ENCODE measurements at regions not wholly inside any gene's neighbourhood (a gene's known extent, or its start where the extent isn't known, plus 50 kb on each side); places are given as distances from the start of the nearest gene placed in this dataset.
"Not testable (repeated sequence)": the region's sequence is repeated elsewhere in the genome, so short reads cannot be mapped to it uniquely, and the experiment has no call there.

DNA sequence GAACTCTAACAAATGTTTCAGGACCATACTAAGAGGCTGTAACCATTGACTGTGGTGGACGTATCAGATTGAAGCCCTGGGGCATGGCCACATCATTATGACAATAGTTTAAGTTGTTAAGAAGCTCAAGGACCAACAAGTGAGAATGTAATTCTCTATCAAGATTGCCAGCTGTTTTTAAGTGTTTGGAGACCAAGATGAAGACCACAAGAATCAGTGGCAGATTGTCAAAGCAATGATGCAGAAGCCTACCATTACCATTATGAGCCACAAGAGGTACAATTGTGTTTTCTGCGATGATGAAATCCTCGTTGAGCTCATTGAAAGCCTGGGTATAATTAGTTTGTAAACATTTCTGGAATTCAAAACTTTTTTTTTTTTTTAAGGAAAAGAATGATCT lies 261.1 kb upstream of the ZEB2 start:
- DNase-seq (ENCODE audit: low read depth in 2 of 2): no peak

DNA sequence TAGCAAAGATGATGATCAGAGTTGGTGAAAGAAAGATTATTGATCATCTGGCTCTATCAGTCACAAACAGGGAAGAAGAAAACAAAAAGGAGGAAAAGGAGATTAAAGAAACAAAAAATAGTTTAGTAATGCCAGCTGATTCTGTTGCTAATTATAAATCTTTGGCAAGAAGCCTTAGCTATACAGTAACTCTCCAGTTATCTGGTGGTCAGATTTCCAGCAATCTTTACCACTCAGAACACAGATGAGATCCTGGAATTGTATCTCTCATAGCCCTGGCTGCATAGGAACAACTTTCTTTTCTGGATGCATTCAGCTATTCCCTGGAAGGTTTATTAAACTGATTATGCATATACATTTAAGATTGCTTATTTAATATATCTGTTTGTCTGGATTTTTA lies 256.8 kb upstream of the ZEB2 start:
- no peak for DNase-seq (ENCODE audit: low read depth in 2 of 2)

DNA sequence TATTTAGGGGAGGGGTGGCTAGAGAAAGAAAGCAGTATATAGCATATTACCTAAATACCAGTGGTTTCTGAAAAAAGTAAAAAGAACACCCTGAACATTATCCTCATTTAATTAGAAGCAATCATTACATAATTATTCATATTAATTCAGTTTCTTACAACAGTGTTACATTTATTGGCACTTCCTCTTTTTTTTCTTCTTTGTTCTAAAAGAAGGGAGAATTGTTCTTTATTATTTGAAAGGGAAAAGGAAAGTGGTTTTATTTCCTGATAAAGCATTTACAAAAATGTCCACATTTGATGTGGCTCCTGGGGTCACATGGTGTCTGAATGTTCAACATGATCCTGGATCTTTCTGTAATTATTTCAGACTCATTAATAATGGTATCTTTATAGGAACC lies 254.9 kb upstream of the ZEB2 start:
- DNase-seq (ENCODE audit: low read depth in 2 of 2): no peak

DNA sequence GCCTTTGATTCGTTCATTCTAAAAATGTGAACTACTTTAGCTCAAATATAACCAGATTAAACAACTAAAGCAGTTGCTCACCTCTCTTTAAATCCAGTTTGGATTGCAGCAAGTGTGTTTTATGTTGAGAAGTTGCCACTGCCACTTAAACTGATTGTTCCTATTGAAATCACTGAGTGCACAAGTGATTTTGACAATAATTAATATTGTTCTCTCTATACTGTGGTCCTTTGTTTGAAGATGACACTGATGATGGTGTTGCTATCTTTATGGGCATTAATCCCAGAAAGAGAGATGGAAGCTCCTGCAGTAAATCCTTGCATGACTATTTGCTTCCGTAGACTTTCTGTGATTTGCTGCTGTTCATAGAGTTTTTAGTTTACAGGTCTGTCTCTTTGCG lies 251.4 kb upstream of the ZEB2 start:
- DNase-seq (ENCODE audit: low read depth in 2 of 2): no peak

DNA sequence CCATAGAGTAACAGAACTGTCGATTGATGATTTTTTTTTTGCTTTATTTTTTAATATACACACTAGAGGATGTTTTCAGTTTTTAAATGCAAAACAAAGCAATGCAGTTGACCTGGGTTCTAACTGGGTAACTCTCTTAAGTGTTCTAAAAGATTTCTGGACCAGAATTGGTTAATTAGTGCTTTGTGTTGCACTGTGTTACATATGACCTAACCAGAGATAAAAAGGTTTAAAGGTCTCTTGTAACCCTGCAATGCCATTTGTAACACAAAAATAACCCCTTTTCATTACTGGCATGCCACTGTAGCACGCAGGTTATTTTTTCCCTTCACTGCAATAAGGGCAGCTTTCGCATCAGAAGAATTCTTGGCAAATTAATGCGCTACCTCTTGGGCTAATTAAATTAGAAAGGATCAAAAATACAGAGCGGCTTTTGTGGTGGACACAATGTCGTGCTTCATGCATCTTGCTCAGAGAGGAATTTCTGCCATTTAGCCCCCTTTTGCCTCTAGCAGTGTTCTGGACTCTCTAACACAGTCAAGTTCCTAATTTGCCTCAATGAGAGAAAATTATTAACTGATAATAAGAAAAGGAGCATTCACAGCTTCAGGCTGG lies 250.8 kb upstream of the ZEB2 start:
- DNase-seq (ENCODE audit: low read depth in 2 of 2): no peak

DNA sequence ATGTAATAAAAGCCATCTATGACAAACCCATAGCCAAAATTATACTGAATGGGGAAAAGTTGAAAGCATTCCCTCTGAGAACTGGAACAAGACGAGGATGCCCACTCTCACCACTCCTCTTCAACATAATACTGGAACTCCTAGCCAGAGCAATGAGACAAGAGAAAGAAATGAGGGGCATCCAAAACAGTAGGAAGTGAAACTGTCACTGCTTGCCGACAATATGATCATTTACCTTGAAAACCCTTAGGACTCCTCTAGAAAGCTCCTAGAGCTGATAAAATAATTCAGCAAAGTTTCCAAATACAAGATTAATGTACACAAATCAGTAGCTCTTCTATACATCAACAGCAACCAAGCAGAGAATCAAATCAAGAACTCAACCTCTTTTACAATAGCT lies 241.0 kb upstream of the ZEB2 start:
- not testable (repeated sequence) for DNase-seq (ENCODE audit: low read depth in 2 of 2)

DNA sequence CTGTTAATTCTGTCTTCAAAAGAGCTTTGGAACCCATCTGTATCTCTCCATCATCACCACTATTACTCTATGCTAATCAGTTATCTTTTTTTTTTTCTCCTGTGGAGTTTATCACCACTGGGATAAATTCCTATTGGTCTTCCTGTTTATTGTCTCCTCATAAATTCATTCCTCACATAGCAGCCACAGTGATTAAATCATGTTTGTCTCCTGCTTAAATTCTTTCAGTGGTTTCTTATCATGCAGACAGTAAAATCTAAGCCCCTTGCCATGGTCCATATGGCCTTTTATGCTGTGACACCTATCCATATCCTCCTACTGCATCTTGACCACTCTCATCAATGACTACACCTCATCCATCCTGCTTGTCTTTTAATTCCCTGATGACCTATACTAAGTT lies 239.8 kb upstream of the ZEB2 start:
- no peak for DNase-seq (ENCODE audit: low read depth in 2 of 2)

DNA sequence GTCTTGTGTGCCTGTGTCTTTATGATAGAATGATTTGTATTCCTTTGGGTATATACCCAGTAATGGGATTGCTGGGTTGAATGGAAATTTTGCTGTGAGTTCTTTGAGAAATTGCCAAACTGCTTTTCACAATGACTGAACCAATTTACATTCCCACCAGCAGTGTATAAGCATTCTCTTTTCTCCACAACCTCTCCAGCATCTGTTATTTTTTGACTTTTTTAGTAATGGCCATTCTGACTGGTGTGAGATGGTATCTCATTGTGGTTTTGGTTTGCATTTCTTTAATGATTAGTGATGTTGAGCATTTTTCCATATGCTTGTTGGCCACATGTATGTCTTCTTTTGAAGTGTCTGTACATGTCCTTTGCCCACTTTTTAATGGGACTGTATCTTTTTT lies 238.3 kb upstream of the ZEB2 start:
- DNase-seq (ENCODE audit: low read depth in 2 of 2): not testable (repeated sequence)

DNA sequence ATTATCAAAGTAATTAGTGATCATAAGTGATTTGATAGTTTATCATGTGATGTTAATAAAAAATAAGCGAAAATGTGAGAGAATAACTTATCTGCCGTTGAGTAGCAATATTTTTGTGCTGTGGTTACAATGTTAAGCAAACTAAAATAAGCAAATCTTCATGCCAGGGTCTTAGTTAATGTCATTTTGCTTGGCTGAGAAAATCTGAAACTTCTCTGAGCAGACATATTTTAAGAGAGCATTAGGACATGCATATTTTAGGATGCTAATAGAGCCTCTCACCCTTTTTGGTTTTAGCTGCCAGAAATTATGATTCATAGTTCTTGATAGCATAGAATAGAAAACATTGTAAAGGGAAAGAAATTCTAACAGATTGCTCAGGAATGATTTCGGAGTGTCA lies 233.5 kb upstream of the ZEB2 start:
- DNase-seq (ENCODE audit: low read depth in 2 of 2): no peak

DNA sequence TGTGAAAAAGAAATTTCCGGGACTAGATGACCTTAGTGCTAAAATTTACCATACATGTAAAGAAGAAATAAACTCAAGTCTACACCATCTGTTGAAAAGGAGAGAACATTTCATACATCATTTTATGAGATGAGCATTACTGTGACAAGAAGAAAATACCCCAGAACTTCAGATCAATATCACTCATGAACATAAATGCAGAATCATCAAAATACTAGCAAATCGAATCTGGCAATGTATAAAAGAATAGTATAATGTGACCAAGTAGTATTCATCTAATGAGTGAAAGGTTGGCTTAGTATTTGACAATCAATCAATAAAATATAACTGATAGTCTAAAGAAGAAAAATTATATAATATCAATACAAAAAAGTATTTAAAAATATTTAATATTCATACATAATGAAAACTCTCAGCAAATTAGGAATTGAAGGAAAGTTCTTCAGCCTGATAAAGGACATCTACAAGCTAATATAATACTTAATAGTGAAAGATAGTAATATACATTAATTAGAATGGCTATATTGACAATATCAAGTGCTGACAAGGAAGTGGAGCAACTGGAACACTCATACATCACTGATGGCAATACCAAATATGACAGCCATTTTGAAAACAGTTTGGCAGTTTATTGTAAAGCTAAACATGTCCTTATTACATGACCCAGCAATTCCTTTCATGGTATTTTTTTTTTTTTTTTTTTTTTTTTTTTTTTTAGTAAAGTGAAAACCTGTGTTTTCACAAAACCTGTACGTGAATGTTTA lies 231.4 kb upstream of the ZEB2 start:
- DNase-seq (ENCODE audit: low read depth in 2 of 2): no peak

DNA sequence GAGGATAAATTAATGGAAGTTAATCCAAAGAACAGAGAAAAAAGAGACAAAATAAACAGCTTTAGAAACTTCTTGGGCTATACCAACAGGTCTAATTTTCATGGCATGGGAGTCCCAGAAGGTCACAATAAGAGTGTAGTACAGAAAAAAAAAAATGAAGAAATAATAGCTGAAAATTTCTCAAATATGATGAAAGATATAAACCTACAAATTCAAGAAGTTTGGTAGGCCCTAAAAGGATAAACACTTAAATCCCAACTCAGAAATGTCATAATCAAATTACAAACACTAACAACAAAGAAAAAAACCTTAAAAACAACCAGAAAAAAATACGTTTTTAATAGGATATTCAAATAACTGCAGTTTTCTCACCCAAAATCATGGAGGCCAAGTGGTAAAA lies 229.3 kb upstream of the ZEB2 start:
- DNase-seq (ENCODE audit: low read depth in 2 of 2): no peak

DNA sequence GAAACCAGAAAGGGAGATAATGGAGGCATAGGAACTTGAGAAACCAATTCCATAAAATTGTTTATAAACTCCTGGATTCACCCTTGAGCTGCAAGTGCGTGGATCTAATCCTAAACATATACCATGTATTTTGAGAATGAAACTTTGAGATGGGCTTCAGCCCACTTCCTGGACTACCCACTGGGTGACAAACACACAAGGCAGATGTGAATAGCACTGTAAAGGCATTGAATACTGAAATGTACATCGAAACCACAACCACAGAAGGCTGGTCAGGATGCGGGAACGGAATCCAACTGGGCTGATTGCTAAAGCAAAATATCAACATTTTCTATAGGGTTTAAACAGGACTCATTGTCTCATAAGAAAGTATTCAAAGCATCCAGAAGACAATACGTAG lies 228.5 kb upstream of the ZEB2 start:
- no peak for DNase-seq (ENCODE audit: low read depth in 2 of 2)

DNA sequence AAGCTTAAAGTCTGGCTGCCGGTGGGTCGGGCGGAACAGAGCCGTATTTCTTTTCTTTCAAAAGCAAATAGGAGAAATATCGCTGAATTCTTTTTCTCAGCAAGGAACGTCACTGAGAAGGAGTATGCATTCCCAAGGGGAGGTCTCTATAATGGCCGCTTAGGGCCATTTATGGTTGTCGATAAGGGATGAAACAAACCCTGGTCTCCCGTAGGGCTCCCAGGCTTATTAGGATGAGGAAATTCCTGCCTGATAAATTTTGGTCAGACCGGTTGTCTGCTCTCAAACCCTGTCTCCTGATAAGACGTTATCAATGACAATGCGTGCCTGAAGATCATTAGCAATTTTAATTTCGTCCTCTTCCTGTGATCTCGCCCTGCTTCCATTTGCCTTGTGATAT lies 227.7 kb upstream of the ZEB2 start:
- no peak for DNase-seq (ENCODE audit: low read depth in 2 of 2)

DNA sequence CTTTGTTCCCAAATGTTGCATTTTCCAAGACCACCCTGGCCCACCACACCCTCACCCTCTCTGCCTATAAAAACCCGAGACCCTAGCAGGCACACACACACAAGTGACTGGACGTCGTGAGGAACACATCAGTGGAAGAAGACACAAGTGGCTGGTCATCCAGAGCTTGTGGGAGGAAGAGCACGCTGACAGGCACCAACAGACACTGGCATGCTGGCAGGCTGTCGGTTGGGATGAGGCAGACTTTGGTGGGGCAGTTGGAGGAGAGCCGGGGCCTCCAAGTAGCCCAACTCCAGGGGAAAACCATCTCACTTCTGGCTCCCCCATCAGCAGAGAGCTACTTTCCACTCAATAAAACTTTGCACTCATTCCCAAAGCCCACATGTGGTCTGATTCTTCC lies 225.5 kb upstream of the ZEB2 start:
- DNase-seq (ENCODE audit: low read depth in 2 of 2): no peak

DNA sequence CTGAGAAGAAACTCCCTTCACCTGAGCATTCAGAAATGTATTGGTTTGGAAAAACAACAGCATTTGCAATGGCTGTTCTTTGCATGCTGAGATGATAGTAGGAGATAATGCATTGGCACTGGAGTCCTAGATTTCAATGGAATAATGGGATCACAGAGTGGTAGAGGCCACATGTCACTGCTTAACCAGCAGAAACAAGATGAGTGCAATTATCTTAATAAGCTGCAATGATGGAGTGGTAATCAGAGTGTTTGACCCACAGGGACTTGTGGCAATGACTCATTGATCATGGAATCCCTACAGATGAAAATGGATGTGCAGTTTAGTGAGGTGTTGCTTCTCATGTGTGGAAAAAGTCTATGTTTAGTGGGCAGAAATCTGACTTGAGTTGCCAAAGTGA lies 218.8 kb upstream of the ZEB2 start:
- no peak for DNase-seq (ENCODE audit: low read depth in 2 of 2)

DNA sequence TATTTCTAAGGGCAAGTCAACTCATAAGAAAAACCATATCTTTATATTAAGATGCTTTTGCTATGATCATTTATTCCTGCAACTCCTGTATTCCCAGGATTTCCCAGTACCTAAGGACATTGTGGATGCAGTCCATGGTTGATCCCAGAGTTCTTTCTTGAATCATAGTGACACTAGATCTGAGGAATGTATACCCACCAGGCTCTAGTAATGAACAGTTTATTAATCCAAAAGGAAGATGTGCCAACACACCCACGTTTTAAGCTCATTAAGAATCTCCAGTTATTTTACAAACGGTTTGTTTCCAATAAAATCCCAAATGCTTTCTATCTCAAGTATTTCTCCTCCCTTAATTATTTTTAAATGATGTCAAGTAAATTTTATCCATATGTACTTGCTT lies 210.8 kb upstream of the ZEB2 start:
- no peak for DNase-seq (ENCODE audit: low read depth in 2 of 2)

DNA sequence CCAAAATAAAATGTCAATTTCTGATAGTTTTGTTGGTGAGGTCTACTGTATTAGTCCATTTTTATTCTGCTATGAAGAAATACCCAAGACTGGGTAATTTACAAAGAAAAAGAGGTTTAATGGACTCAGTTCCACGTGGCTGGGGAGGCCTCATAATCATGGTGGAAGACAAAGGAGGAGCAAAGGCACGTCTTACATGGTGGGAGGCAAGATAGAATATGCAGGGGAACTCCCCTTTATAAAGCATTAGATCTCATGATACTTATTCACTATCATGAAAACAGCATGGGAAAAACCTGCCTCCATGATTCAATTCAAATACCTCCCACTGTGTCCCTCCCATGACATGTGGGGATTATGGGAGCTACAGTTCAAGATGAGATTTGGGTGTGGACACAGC lies 204.5 kb upstream of the ZEB2 start:
- not testable (repeated sequence) for DNase-seq (ENCODE audit: low read depth in 2 of 2)

DNA sequence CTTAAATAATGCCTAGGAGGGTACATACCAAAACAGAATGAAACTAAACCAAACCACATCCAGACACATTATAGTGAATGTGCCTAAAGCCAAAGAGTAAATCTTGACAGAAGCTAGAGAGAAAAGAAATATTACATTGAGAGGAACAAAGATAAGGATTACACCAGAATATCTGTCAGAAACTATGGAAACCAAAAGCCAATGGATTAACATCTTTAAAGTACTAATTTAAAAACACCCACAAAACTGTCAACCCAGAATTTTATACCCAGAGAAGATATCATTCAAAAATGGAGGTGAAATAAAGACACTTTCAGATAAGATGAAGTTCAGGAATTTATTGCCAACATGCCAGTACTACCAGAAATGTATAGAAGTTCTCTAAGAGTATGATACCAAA lies 198.5 kb upstream of the ZEB2 start:
- DNase-seq (ENCODE audit: low read depth in 2 of 2): no peak

DNA sequence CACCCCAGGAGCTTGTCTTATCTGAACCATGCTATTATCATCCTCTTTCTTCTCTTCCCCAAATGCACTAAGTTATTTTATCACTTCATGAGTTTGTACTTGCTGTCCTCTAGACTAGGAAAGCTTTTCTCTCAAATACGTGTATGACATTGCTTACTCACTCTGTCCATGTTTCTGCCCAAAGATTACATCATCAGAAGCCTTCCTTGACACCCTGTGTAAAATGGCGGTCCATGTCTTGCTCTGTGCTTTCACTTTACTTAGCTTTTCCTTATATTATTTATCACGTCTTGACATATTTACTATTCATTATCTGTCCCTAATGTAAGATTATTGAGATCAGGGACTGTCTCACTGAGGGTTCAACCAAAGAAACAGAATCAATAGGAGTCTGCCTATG lies 196.1 kb upstream of the ZEB2 start:
- no peak for DNase-seq (ENCODE audit: low read depth in 2 of 2)

DNA sequence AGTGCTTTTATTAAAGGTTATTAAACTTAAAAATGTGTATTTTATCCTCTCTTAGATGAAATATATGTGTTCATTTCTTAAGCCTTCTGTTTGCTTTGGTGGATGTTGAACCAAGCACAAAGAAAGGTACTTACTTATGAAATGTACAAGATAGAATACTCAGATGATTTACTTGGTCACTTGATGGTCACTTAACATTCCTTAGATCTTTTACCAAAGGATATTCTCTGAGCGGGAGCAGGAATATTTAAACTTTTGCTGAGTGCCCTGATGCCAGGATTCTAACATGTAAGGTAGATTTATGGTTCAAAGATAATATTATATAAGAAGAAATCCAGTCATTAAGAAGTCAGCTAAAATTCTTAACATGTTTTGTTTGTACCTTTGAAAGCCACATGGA lies 193.5 kb upstream of the ZEB2 start:
- no peak for DNase-seq (ENCODE audit: low read depth in 2 of 2)

DNA sequence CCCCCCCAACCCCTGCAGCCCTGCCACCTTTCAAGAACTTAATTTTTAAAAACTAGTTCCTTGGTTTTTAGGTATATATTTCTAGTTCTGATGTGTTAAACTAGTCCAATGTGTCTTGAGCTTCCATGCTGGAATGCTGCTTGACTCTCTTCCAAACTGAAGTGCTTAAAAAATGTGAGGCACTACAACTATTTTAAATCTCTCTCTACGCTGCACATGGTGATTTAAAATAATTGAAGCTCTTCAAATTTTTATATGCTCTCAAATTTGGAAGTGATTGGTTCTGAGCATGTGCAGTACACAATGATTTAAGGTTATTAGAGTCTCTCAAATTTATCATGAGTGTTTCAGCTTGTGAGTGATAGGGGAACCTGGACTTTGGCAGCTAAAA lies 192.6 kb upstream of the ZEB2 start:
- DNase-seq (ENCODE audit: low read depth in 2 of 2): no peak

DNA sequence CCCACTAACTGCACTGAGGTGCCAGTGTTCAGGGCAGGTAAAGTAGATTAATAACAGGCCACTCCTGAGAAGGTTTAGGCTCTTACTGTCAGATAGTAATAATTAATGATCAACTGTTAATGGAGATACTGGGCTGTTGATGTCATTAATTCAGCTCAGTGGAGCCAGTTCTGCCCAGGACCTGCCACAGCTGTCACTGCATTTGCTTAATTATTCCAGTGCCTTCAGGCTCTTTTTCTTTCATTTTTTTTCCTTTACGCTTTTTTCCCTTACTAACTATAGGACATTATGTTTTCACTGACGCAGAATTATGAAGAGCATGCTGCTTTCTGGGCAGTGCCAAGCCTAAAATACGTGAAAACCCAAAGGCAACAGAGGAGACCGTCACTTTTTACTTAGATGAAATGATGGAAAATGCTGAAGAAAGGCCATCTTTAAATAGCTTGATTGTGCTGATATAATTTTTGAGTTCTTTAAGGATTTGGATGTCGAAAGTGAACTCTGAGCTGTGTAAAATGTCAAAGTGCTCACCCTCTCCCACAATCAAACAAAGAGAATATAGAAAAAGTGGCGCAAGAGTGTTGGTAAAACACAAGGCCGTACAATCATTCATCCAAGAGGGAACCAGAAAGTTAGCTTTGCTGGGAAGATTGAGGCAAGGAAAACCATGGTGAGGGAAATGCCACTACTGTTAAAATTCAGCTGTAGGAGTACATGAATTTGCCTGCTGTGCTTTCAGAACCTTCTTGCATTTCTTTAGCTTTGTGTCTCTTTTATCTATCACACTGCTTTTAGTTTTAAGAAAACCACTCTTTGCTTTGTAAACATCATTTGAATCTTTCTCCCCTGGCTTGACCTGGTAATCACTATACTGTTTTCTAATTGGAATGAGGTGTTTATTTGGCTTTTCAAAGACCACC lies 192.0 kb upstream of the ZEB2 start:
- no peak for DNase-seq (ENCODE audit: low read depth in 2 of 2)

DNA sequence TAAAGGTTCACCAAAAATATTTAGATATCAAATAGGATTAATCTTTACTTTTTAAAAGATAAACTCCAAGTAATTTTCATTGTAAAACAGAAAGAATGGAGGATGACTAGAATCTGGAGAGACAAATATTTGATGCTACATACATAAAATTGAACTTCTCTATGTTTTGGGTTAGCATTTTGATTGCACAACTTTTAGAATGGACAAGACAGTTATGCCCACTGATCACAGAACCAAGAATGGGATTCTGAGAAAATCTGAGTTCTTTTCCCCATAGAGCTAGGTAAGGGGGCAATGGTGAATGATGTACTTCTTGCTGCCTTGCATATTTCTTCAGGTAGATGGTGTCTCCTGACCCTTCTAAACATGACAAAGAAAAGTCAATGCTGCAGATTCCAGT lies 191.2 kb upstream of the ZEB2 start:
- DNase-seq (ENCODE audit: low read depth in 2 of 2): no peak
